ENCODE measurements at regions not wholly inside any gene's neighbourhood (a gene's known extent, or its start where the extent isn't known, plus 50 kb on each side); places are given as distances from the start of the nearest gene placed in this dataset.

DNA sequence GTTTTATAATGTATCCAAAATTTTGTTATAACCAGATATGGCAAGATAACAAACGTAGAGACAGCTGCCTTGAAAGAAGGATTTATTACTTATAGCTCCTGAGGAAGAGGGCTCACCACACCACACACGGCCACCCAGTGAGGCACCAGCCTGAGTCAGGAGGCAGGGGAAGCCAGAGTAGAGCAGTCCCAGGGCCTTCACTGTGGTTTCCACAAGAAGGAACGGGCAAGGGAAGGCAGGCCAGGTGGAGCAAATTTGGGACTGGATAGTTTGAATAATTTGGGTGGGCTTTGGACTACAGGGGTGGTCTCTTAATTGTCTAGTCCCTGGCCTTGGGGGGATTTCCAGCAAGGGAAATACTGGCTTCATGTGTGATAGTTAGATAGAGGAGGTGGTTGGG is 72.5 kb downstream of the RRAGC start:
- H3K4me3 ChIP-seq, result no peak overlapping the region
- H3K36me3 ChIP-seq, result no peaks in the 10 kb centered on the region
- no peak for ATAC-seq
- H3K9me3 ChIP-seq, result peaks cover 0 to 7% (median 0%) of the 10 kb centered on the region in 3 donors
- no peak overlapping the region for H3K27ac ChIP-seq
- TF ChIP-seq POLR2A (IDR thresholded peaks at IDR 0.05) (no peak), POLR2AphosphoS5 (IDR thresholded peaks at IDR 0.05) (no peak), CTCF (IDR thresholded peaks at IDR 0.05) (no peak), EP300 (IDR thresholded peaks at IDR 0.05) (no peak)
- peaks cover 97% of the 10 kb centered on the region for H3K27me3 ChIP-seq
- peaks cover 0 to 10% (median 2%) of the 10 kb centered on the region in 3 donors for H3K4me1 ChIP-seq
- 68 to 71% methylated on average over 1 to 3 of the region's 3 CpGs for WGBS, 2 donors (ENCODE audit: low coverage in 1 of 2)

DNA sequence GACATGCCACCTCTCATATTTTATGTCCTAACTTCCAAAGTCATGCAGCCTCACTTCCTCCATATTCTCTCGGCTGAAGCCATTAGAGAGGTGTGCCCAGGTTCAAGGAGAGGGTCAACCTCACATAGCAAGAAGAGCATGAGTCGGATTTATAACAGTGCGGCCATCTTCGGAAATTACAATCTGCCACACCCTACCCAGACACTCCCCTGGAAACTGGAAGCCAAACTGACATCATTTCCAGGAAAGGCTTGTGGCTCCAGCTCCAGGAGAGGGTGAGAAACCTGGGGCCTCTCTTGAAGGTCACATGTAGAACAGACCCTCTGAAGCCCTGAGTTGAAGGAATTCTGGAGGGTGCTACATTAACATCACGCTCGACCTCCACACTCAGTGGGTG is 73.5 kb downstream of the RRAGC start:
- H3K27me3 ChIP-seq, result peaks cover 97% of the 10 kb centered on the region
- H3K4me1 ChIP-seq, result peaks cover 0 to 10% (median 2%) of the 10 kb centered on the region in 3 donors
- no peak overlapping the region for H3K4me3 ChIP-seq
- no peak overlapping the region for H3K27ac ChIP-seq
- WGBS, 2 donors (ENCODE audit: low coverage in 1 of 2), result 51 to 79% methylated on average over 4 to 6 of the region's 6 CpGs
- H3K9me3 ChIP-seq, result no peaks in the 10 kb centered on the region
- no peaks in the 10 kb centered on the region for H3K36me3 ChIP-seq
- no peak for ATAC-seq
- TF ChIP-seq POLR2AphosphoS5 (IDR thresholded peaks at IDR 0.05), result no peak
- no peak for TF ChIP-seq POLR2A (IDR thresholded peaks at IDR 0.05)
- no peak for TF ChIP-seq CTCF (IDR thresholded peaks at IDR 0.05)
- TF ChIP-seq EP300 (IDR thresholded peaks at IDR 0.05), result no peak

DNA sequence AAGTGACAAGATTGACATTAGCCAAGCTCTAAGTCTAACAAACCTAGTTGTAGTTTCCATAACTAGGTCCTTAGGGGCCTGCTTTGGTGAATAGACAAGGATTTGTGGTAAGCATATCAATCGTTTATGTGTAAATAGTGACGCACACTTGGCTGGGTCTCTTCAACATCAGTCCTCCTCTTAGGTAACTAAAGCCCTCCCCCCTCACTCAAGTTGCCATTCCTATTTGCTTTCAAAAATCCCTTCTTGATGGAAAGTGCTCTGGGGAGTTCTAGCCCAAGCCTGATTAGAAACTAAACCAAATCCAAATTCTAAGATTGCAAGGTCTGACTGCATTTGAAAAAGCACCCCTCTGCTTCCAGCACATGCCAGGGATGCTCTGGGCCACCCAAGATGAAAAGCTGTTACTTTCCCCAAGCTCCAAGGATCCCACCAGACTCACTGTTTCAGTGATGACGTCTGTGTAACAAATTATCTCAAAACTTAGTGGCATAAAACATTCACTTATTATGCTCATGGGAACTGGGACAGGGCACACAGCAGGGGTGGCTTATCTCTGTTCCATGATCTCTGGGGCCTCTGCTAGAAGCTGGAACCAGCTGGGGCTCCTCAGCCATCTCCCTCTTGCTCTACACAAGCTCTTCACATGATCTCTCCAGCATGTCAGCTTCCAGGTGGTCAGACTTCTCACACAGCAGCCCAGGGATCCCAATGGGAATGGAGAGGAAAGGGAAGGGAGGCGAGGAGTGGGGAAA is 74.1 kb downstream of the RRAGC start:
- Histone ChIP-seq H3K4me1 (peaks cover 0 to 10% (median 2%) of the 10 kb centered on the region in 3 donors), H3K36me3 (no peaks in the 10 kb centered on the region), H3K9me3 (no peaks in the 10 kb centered on the region), H3K27me3 (peaks cover 97% of the 10 kb centered on the region), H3K27ac (no peak overlapping the region), H3K4me3 (no peak overlapping the region)
- WGBS, 2 donors (ENCODE audit: low coverage in 1 of 2), result 58 to 60% methylated on average over 3 to 4 of the region's 4 CpGs
- ATAC-seq, result no peak
- TF ChIP-seq EP300 (IDR thresholded peaks at IDR 0.05), result no peak

DNA sequence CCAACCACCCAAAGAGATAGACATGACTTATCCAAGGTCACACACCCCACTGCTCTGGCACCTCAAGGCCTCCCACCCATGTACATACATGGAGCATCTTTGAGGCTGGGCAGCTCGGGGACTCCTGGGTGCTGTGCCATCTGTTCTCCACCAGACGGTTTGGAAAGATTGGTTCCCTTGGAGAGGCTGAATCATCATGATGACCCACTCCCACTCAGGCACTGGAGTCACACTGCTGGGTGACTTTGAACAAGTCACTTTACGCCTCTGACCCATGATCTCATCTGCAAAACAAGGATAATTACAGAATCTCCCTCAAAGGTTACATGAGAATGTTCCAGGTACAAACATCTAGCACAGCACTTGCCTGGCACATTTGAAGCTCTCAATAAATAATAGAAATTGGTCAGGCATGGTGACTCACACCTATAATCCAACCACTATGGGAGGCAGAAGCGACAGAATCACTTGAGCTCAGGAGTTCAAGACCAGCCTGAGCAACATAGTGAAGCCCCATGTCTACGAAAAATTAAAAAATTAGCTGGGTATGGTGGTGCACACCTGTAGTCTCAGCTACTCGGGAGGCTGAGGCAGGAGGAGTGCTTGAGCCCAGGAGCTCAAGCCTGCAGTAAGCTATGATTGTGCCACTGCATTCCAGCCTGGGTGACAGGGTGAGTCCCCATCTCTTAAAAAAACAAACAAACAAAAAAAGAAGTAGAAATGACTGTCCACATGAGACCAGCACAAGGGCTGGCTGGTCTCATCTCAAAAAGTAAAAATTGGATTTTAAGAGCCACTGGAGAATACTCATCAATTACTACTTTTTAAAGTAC is 74.9 kb downstream of the RRAGC start:
- TF ChIP-seq CTCF (IDR thresholded peaks at IDR 0.05) (no peak), POLR2A (IDR thresholded peaks at IDR 0.05) (no peak), EP300 (IDR thresholded peaks at IDR 0.05) (no peak), POLR2AphosphoS5 (IDR thresholded peaks at IDR 0.05) (no peak)
- Histone ChIP-seq H3K27me3 (peaks cover 96% of the 10 kb centered on the region), H3K4me3 (no peak overlapping the region), H3K36me3 (no peaks in the 10 kb centered on the region), H3K27ac (no peak overlapping the region), H3K9me3 (no peaks in the 10 kb centered on the region), H3K4me1 (peaks cover 0 to 10% (median 2%) of the 10 kb centered on the region in 3 donors)
- 87 to 93% methylated on average over 3 to 4 of the region's 6 CpGs for WGBS, 2 donors (ENCODE audit: low coverage in 1 of 2)
- no peak for ATAC-seq

DNA sequence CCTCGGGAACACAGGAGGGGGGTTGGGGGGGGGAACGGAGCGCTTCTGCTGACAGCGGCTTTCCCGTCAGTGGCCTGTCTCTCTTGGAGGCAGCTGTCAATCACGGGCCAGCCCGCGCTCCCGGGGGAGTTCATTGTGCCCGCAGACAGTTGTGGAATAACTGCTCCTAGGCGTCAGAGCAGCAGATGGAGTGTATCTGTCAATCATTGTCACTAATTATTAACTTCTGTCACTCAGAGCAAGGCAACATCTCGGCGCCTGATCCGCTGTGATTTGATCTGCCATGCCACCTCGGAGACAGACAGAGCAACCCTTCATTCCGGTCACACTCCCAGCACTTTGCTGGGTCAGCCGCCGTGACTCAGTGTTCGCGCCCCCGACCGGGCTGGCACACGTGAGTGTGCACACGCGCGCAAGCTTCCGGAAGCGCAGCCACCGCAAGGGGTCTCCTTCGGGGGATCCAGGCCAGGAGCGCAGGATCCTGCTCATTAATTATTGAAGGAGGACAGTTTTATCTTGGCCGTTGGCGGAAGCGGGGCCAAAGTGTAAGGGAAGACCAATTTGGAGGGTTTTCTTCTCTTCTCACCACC is 75.8 kb downstream of the RRAGC start:
- H3K27ac ChIP-seq, result no peak overlapping the region
- TF ChIP-seq EP300 (IDR thresholded peaks at IDR 0.05), result no peak
- TF ChIP-seq POLR2A (IDR thresholded peaks at IDR 0.05), result no peak
- no peak for TF ChIP-seq POLR2AphosphoS5 (IDR thresholded peaks at IDR 0.05)
- TF ChIP-seq CTCF (IDR thresholded peaks at IDR 0.05), result no peak
- ATAC-seq, result no peak
- H3K9me3 ChIP-seq, result no peaks in the 10 kb centered on the region
- WGBS, 2 donors (ENCODE audit: low coverage in 1 of 2), result 12 to 20% methylated on average over 8 to 9 of the region's 34 CpGs
- no peaks in the 10 kb centered on the region for H3K36me3 ChIP-seq
- H3K4me1 ChIP-seq, result peaks cover 0 to 10% (median 2%) of the 10 kb centered on the region in 3 donors
- H3K27me3 ChIP-seq, result peaks cover 97% of the 10 kb centered on the region
- no peak overlapping the region for H3K4me3 ChIP-seq
